ENCODE measurements at regions not wholly inside any gene's neighbourhood (a gene's known extent, or its start where the extent isn't known, plus 50 kb on each side); places are given as distances from the start of the nearest gene placed in this dataset.
"Not testable (repeated sequence)": the region's sequence is repeated elsewhere in the genome, so short reads cannot be mapped to it uniquely, and the experiment has no call there.

- TF ChIP-seq POLR2A (IDR thresholded peaks at IDR 0.05; ENCODE audit: low read length); GATA1 (IDR thresholded peaks at IDR 0.05; ENCODE audit: low read depth, low read length): not testable (repeated sequence)
These were observed 356.0 kb downstream of the IGSF11 start for GRCh38 chr3:118678663-118679062.
